Astrocyte (in vitro differentiated cells and primary cell): ENCODE measurements at regions not wholly inside any gene's neighbourhood (a gene's known extent, or its start where the extent isn't known, plus 50 kb on each side); places are given as distances from the start of the nearest gene placed in this dataset.

Experiments
- DNase-seq: peaks from one replicate; pipeline ENCODE4 v3.0.0-alpha.2; 2010; ENCODE audit warnings: low read depth
- FAIRE-seq: peaks from 2 replicates; lab custom pipeline; 2011; peaks lifted over from hg19 to GRCh38; lab: Jason Lieb, UNC
- H2AFZ ChIP-seq: 2 replicates; pipeline ENCODE4 v1.6.0; 2012; ENCODE audit warnings: low read depth, low read length, inconsistent platforms
- H3K27ac ChIP-seq: 2 replicates; pipeline ENCODE4 v1.5.1; 2011; ENCODE audit warnings: low read depth, low read length, inconsistent platforms
- H3K27me3 ChIP-seq: 2 replicates; pipeline ENCODE4 v1.6.0; 2011; ENCODE audit warnings: low read length, inconsistent platforms; ENCODE audit not compliant: insufficient read depth
- H3K36me3 ChIP-seq: 2 replicates; pipeline ENCODE4 v1.5.1; 2011; ENCODE audit warnings: low read length, inconsistent platforms; ENCODE audit not compliant: insufficient read depth
- H3K4me1 ChIP-seq: 2 replicates; pipeline ENCODE4 v1.5.1; 2011; ENCODE audit warnings: low read length, inconsistent platforms; ENCODE audit not compliant: insufficient read depth
- H3K4me2 ChIP-seq: 2 replicates; pipeline ENCODE4 v1.6.0; 2012; ENCODE audit warnings: low read length, inconsistent platforms
- H3K4me3 ChIP-seq: 2 replicates; pipeline ENCODE4 v1.5.1; 2011; ENCODE audit warnings: low read depth, mild to moderate bottlenecking, low read length, inconsistent platforms; ENCODE audit not compliant: insufficient read depth
- H3K79me2 ChIP-seq: 2 replicates; pipeline ENCODE4 v1.6.0; 2012; ENCODE audit warnings: mild to moderate bottlenecking, low read length, inconsistent platforms; ENCODE audit not compliant: insufficient read depth
- H3K9ac ChIP-seq: 2 replicates; pipeline ENCODE4 v1.6.0; 2012; ENCODE audit warnings: mild to moderate bottlenecking, low read length, inconsistent platforms
- H3K9me3 ChIP-seq: 2 replicates; pipeline ENCODE4 v1.5.1; 2012; ENCODE audit warnings: low read depth, mild to moderate bottlenecking, low read length, inconsistent platforms; ENCODE audit not compliant: insufficient read depth
- H4K20me1 ChIP-seq: 2 replicates; pipeline ENCODE4 v1.6.0; 2012; ENCODE audit warnings: low read length, inconsistent platforms; ENCODE audit not compliant: insufficient read depth
- H3K27ac Mint-ChIP-seq: one replicate; pipeline ENCODE4 v1.8.0; 2021; ENCODE audit warnings: mild to moderate bottlenecking, mixed read lengths; ENCODE audit not compliant: unreplicated experiment
- H3K27me3 Mint-ChIP-seq: one replicate; pipeline ENCODE4 v1.8.0; 2021; ENCODE audit warnings: low read depth, mixed read lengths; ENCODE audit not compliant: unreplicated experiment
- H3K36me3 Mint-ChIP-seq: one replicate; pipeline ENCODE4 v1.8.0; 2021; ENCODE audit warnings: low read depth, mixed read lengths; ENCODE audit not compliant: unreplicated experiment
- H3K4me1 Mint-ChIP-seq: one replicate; pipeline ENCODE4 v1.8.0; 2021; ENCODE audit warnings: low read depth, mixed read lengths; ENCODE audit not compliant: unreplicated experiment
- H3K4me3 Mint-ChIP-seq: one replicate; pipeline ENCODE4 v1.8.0; 2021; ENCODE audit warnings: mild to moderate bottlenecking, moderate library complexity, mixed read lengths; ENCODE audit not compliant: unreplicated experiment
- H3K9me3 Mint-ChIP-seq: one replicate; pipeline ENCODE4 v1.8.0; 2021; ENCODE audit warnings: mild to moderate bottlenecking, mixed read lengths; ENCODE audit not compliant: unreplicated experiment
- EZH2 ChIP-seq: IDR thresholded peaks from 2 replicates; pipeline ENCODE4 v1.6.1; 2012; ENCODE audit warnings: mild to moderate bottlenecking, low read length, inconsistent platforms; ENCODE audit not compliant: insufficient read depth
- TF ChIP-seq, protein P1 (sequence below): IDR thresholded peaks from 2 replicates; pipeline ENCODE4 v1.5.1; 2011; ENCODE audit warnings: low read depth, mild to moderate bottlenecking, inconsistent platforms, low read length, moderate library complexity; ENCODE audit not compliant: insufficient read depth

DNA sequence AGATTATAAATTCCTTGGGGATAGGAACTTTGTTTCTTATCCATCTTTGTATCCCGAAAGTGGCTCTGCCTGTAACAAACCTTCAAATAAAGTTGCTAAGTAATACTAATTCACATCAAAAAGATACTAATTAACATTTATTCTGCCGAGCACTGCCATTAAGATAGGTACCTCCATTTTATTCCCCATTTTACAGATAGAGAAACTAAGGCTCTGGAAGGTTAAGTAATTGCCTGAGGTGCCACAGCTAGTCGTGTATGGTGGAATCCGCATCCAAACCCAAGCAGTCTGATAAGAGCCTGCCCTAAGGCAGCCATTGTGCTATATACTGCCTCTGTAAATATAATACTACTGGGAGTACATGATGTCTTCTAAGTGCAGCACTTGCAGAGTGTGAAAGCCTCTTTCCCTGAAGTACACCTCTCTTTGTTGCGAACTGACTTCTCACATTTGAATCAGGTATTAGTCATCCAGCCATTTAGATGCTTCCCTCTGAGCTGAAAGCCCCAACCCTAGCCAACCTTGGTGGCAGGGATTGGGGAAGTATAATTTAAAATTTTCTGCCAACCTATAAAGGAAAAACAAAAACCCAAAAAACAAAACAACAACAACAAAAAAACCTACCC lies 78.5 kb upstream of the CHD2 start:
- H3K9me3 ChIP-seq, result no peaks in the 10 kb centered on the region
- H3K27ac Mint-ChIP-seq, result peak overlapping the region; percentile 73
- no peak overlapping the region for H2AFZ ChIP-seq
- peak overlapping the region; percentile 53 for H3K4me2 ChIP-seq
- DNase-seq, result peak; percentile 63
- no peaks in the 10 kb centered on the region for H3K36me3 ChIP-seq
- H3K4me1 ChIP-seq, result peaks cover 47% of the 10 kb centered on the region
- no peak overlapping the region for H3K4me3 Mint-ChIP-seq
- H4K20me1 ChIP-seq, result no peaks in the 10 kb centered on the region
- H3K4me1 Mint-ChIP-seq, result peaks cover 46% of the 10 kb centered on the region
- H3K9me3 Mint-ChIP-seq, result no peaks in the 10 kb centered on the region
- no peaks in the 10 kb centered on the region for H3K27me3 Mint-ChIP-seq
- no peaks in the 10 kb centered on the region for H3K36me3 Mint-ChIP-seq
- H3K9ac ChIP-seq, result peak overlapping the region; percentile 7
- no peak overlapping the region for H3K4me3 ChIP-seq
- TF ChIP-seq, protein P1, sequence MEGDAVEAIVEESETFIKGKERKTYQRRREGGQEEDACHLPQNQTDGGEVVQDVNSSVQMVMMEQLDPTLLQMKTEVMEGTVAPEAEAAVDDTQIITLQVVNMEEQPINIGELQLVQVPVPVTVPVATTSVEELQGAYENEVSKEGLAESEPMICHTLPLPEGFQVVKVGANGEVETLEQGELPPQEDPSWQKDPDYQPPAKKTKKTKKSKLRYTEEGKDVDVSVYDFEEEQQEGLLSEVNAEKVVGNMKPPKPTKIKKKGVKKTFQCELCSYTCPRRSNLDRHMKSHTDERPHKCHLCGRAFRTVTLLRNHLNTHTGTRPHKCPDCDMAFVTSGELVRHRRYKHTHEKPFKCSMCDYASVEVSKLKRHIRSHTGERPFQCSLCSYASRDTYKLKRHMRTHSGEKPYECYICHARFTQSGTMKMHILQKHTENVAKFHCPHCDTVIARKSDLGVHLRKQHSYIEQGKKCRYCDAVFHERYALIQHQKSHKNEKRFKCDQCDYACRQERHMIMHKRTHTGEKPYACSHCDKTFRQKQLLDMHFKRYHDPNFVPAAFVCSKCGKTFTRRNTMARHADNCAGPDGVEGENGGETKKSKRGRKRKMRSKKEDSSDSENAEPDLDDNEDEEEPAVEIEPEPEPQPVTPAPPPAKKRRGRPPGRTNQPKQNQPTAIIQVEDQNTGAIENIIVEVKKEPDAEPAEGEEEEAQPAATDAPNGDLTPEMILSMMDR, result no peak
- TF ChIP-seq EZH2, result no peak
- FAIRE-seq, result no peak
- H3K79me2 ChIP-seq, result peaks cover 8% of the 10 kb centered on the region
- no peaks in the 10 kb centered on the region for H3K27me3 ChIP-seq
- no peak overlapping the region for H3K27ac ChIP-seq

DNA sequence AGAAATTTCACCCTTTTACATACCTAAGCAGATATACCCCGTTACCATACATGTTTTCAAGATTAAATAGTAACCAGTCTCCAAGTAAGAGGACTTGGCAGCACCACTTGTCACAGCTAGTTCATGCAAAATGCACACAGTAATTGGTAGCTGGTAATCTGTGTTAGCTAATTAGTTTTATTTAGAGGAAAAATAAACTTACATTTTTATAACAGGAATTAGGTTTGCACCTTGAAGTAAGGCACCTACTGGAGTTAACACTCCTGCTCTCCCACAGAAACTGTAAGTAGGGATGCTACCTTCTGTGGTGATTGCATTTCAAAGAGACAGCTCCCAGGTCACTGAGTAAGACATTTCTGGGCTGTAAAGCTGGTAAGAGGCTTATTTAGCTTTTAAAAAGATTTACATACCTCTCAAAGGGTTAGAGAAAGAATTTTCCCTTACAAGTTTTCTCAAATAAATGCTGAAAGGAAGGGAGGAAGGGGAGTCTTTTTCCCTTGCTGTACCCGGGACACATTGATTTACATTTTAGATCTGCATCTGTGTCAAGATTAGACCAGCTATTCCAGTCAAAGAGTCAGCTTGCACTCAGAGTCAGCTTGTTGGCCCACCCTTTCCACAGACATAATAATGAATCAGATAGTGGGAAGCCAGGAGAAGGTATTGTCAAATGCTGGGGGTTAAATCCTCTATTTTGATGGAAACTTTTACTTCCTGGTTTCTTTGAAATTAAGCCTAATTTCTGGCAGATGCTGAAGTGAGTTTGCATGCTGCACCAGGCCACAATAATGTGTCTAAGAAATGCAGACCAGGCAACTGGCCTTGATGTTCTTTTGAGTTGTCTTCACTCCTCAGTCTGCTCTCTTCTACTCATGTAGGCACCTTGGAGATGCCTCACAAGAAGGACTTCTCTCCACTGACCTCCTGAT lies 77.6 kb upstream of the CHD2 start:
- no peaks in the 10 kb centered on the region for H3K9me3 ChIP-seq
- H3K4me3 Mint-ChIP-seq, result no peak overlapping the region
- peaks cover 5% of the 10 kb centered on the region for H3K79me2 ChIP-seq
- H3K4me1 ChIP-seq, result peaks cover 44% of the 10 kb centered on the region
- H3K9ac ChIP-seq, result no peak overlapping the region
- no peaks in the 10 kb centered on the region for H3K9me3 Mint-ChIP-seq
- peak overlapping the region; percentile 41 for H2AFZ ChIP-seq
- no peaks in the 10 kb centered on the region for H4K20me1 ChIP-seq
- H3K27ac Mint-ChIP-seq, result peak overlapping the region; percentile 75
- no peaks in the 10 kb centered on the region for H3K27me3 ChIP-seq
- no peaks in the 10 kb centered on the region for H3K27me3 Mint-ChIP-seq
- DNase-seq (no peak), FAIRE-seq (no peak)
- peak overlapping the region; percentile 19 for H3K27ac ChIP-seq
- no peaks in the 10 kb centered on the region for H3K36me3 Mint-ChIP-seq
- no peaks in the 10 kb centered on the region for H3K36me3 ChIP-seq
- peaks cover 46% of the 10 kb centered on the region for H3K4me1 Mint-ChIP-seq
- peak overlapping the region; percentile 53 for H3K4me2 ChIP-seq
- TF ChIP-seq, protein P1, result no peak
- no peak for TF ChIP-seq EZH2
- no peak overlapping the region for H3K4me3 ChIP-seq
